Skin epidermis (tissue), 12 donors: ENCODE measurements at regions not wholly inside any gene's neighbourhood (a gene's known extent, or its start where the extent isn't known, plus 50 kb on each side); places are given as distances from the start of the nearest gene placed in this dataset.
"Not testable (repeated sequence)": the region's sequence is repeated elsewhere in the genome, so short reads cannot be mapped to it uniquely, and the experiment has no call there.

Source experiments
- H3K27ac ChIP-seq, 21 experiments: fragments of 200-600 bp; sonication (generic) in 11 of 21; one replicate each; pipeline ENCODE4 v1.5.0; 2020; ENCODE audit warnings: mild to moderate bottlenecking in 3 of 21, inconsistent platforms in 2 of 21, moderate library complexity in 2 of 21
- H3K4me3 ChIP-seq, 7 experiments: fragments of 200-600 bp; sonication (generic) in 2 of 7; one replicate each; pipeline ENCODE4 v1.5.0; 2020; ENCODE audit warnings: inconsistent platforms in 2 of 7, mild to moderate bottlenecking in 2 of 7, moderate library complexity in 1 of 7

- no peak overlapping the region for H3K27ac ChIP-seq
- no peak overlapping the region for H3K4me3 ChIP-seq
Measured at GRCh38 chr6:170153436-170154319, 137.2 kb downstream of the DLL1 start.

DNA sequence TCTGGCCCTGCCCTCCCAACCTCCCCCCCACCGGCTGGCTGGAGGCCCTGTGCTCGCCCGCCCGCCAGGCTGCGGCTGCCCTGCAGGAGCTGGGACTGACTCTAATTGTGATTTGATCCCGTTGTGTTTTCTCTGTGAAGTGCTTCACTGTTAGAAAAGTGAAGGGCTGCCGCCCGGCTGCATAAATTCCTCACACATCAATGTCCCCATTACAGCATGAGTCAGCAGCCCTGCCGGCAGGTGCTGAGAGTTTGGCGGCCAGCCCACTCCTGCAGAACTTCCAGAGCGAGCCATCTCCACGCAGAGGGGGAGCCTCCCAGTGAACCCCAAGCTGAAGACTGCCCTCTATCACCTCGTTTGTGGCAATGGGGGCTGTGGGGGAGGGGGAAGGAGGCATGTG is 137.9 kb downstream of the DLL1 start:
- peak overlapping the region in 6 of 21 experiments; percentile 38 to 69 (median 54) for H3K27ac ChIP-seq
- no peak overlapping the region for H3K4me3 ChIP-seq

GRCh38 chr6:170152124-170152926 is 138.6 kb downstream of the DLL1 start:
- Histone ChIP-seq H3K4me3 (no peak overlapping the region), H3K27ac (peak overlapping the region in 11 of 21 experiments; percentile 17 to 82 (median 61))

GRCh38 chr6:170151804-170152123 is 139.1 kb downstream of the DLL1 start:
- H3K4me3 ChIP-seq, result no peak overlapping the region
- H3K27ac ChIP-seq, result peak overlapping the region in 10 of 21 experiments; percentile 1 to 82 (median 56)

DNA sequence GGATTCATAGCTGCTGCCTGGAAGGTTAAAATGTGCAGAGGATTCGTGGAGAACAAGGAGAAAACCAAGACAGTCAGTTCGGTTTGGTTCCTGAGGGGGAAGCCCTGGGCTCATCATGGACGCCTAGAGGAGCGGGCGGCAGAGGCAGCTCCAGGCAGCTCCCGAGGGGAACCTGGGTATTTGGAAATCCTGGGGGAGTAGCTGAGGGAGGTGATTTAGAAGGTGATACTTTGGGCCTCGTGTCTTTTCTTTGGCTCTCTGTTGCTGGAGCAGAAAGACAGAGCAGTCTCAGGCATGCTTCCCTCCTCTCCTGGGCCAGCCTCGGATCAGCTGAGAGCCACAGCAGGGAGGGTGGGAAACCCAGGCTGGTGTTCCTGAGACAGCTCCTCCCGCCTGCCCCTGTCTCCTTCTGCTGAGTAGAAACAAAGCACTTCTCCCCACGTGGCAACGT is 139.5 kb downstream of the DLL1 start:
- Histone ChIP-seq H3K27ac (peak overlapping the region in 5 of 21 experiments; percentile 16 to 82 (median 52)), H3K4me3 (no peak overlapping the region)

DNA sequence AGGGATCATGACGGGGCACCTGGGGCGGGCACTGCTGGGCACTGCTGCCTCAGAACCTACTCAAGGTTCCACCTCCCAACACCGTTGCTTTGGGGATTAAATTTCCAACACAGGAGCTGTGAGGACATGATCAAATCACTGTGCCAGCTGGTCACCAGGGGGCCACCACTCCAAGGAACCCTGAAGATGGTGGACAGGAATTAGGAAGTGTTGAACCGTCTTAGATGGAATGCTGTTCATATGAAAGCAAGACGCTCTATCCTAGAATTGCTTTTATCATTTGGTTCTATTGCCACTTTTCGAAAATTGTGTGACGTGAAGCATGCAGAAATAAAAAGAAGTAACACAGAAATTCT is 140.3 kb downstream of the DLL1 start:
- Histone ChIP-seq H3K27ac (peak overlapping the region in 1 of 21 experiments; percentile 26), H3K4me3 (no peak overlapping the region)

DNA sequence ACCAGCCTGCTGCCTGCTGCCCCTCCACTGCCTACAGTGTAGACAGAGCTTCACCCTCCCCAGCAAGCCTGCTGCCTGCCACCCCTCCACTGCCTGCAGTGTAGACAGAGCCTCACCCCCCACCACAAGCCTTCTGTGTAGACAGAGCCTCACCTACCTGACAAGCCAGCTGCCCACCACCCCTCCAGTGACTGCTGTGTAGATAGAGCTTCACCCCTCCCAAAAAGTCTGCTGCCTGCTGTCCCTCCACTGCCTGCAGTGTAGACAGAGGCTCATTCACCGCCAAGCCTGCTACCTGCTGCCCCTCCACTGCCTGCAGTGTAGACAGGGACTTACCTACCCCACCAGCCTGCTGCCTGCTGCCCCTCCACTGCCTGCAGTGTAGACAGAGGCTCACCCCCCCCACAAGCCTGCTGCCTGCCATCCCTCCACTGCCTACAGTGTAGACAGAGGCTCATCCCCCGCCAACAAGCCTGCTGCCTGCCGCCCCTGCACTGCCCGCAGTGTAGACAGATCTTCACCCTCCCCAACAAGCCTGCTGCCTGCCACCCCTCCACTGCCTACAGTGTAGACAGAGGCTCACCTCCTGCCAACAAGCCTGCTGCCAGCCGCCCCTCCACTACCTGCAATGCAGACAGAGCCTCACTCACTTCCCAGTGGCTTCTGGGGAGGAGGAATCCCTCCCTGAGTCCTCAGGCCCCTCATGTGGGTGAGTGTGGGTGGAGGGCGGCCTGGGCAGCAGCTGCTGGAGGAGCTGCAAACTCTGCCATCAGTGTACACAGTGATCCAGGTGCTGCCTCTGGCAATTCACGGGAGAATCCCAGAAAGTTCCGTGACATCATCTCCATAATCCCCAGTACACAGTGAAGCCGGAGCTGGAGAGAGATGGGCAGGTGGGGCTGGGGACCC is 140.9 kb downstream of the DLL1 start:
- H3K27ac ChIP-seq, result peak overlapping the region in 1 of 21 experiments; percentile 26

GRCh38 chr6:170148709-170149470 is 142.0 kb downstream of the DLL1 start:
- Histone ChIP-seq H3K27ac (peak overlapping the region in 2 of 21 experiments; percentile 5 to 65), H3K4me3 (no peak overlapping the region)

More for the DNA sequence above, 140.9 kb downstream of the DLL1 start:
- H3K4me3 ChIP-seq, result no peak overlapping the region

GRCh38 chr6:170147832-170148708 is 142.8 kb downstream of the DLL1 start:
- H3K27ac ChIP-seq, result peak overlapping the region in 10 of 21 experiments; percentile 6 to 72 (median 20)
- peak overlapping the region in 1 of 7 experiments; percentile 2 for H3K4me3 ChIP-seq

DNA sequence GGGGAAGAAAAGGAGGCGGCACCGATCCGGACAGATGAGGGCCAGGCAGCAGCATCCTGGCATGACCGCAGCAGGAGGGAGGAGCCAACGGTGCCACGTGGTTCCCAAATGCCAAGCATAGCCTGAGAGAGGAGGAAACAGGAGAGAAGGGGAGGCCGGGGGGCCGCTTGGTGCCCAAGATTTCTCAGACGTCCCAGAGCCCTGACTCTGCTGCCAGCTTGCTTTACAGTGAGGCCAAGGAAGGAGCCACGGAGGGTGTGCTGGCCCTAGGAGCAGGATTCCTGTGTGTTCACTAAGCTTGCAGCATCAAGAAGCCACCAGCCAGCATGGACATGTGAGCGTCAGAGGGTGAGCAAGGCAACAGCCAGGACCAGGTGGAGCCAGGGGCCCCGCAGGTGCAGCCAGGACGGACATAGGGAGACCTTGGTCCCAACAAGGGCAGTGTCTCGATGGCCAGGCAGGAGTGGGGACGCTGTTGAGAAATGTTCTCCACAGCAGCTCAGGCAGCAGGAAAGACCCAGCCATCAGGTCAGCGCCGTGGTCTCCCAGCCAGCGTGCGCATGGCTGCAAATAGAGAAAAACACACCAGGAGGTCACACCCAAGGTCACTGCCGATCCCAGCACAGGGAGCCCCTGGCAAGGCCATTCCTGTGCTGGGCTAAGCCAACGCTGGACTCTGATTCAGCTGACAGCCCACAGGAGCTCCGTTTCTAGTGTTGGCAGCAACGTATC is 143.7 kb downstream of the DLL1 start:
- Histone ChIP-seq H3K4me3 (no peak overlapping the region), H3K27ac (peak overlapping the region in 8 of 21 experiments; percentile 1 to 65 (median 22))

GRCh38 chr6:170146640-170147039 is 144.2 kb downstream of the DLL1 start:
- Histone ChIP-seq H3K4me3 (no peak overlapping the region), H3K27ac (peak overlapping the region in 1 of 21 experiments; percentile 48)

- H3K4me3 ChIP-seq, H3K27ac ChIP-seq: not testable (repeated sequence)
Measured at GRCh38 chr6:170146131-170146530, 144.7 kb downstream of the DLL1 start.

DNA sequence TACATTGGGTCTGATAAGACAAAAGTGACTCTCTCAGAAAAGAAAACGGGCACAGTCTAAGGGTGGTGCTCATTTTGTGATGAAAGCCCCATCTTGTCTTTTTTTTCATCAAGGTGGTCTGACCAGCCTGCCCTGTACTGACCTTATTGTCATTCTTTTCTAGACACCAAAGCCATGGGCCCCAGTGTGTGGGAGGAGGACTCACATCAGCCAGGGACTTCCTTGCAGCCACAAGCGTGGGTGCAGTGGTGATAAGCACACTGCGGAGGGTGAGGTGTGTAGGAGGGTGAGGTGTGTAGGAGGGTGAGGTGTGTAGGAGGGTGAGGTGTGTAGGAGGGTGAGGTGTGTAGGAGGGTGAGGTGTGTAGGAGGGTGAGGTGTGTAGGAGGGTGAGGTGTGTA is 145.2 kb downstream of the DLL1 start:
- not testable (repeated sequence) for H3K4me3 ChIP-seq, H3K27ac ChIP-seq

- Histone ChIP-seq H3K27ac (no peak overlapping the region), H3K4me3 (no peak overlapping the region)
Measured at GRCh38 chr6:170145272-170145592, 145.6 kb downstream of the DLL1 start.

- Histone ChIP-seq H3K27ac (no peak overlapping the region), H3K4me3 (no peak overlapping the region)
Measured at GRCh38 chr6:170144571-170145271, 146.2 kb downstream of the DLL1 start.

DNA sequence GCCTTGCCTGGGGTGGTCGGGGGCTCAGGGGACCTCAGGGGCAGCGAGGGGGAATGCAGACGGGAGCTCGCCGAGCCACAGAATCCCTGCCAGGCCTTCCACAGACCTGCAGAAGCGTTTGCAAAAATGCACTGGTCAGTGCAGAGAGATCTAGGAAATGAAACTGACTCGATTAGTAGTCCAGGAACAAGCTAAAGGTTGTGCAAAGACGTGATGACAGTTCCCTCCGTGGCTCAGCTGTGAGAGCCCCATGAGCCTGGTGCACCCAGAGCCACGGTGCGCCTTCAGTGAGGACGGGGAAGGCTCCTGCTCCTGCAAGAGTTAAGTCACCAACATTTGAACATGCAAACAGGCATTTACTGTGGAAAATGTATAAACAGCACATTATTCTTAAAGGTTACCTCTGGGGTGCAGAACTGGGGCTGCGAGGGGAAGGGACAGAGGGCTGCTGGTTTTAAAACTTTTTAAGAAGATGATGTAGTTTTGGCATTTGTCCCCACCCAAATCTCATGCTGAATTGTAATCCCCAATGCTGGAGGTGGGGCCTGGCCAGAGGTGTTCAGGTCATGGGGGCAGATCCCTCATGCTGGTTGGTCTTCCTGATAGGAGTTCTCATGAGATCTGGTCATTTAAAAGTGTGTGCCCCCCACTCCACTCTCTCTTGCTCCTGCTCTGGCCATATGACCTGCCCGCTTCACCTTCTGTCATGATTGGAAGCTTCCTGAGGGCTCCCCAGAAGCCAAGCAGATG is 147.3 kb downstream of the DLL1 start:
- Histone ChIP-seq H3K27ac (no peak overlapping the region), H3K4me3 (no peak overlapping the region)
